Endothelial cell of umbilical vein (primary cell): ENCODE measurements at regions not wholly inside any gene's neighbourhood (a gene's known extent, or its start where the extent isn't known, plus 50 kb on each side); places are given as distances from the start of the nearest gene placed in this dataset.

ENCODE experiments used
- BruUV-seq: library from RNA; stranded (reverse); fragments of 400-500 nt; replicated peaks from 2 replicates; lab custom pipeline; 2021; lab: Mats Ljungman, UMichigan
- CTCF ChIA-PET: fragments of 300-600, 350-600 bp; sonication (Branson Sonifier 250); formaldehyde crosslinking; loops from one replicate; lab custom pipeline; 2021; ENCODE audit warnings: antibody characterized with exemption, inconsistent platforms; lab: Charles Lee
- POLR2A ChIA-PET: fragments of 300-600, 350-600 bp; sonication (Branson Sonifier 250); formaldehyde crosslinking; loops from one replicate; lab custom pipeline; 2021; ENCODE audit warnings: antibody characterized with exemption, inconsistent platforms; lab: Charles Lee
- DNase-seq: peaks from one replicate; pipeline ENCODE4 v3.0.0-alpha.2; 2011; ENCODE audit warnings: low read depth, low spot score
- FAIRE-seq: peaks from 2 replicates; lab custom pipeline; 2011; peaks lifted over from hg19 to GRCh38; lab: Jason Lieb, UNC
- H2AFZ ChIP-seq: 2 replicates; pipeline ENCODE4 v1.6.0; 2012; ENCODE audit warnings: low read depth, low read length, control low read depth, inconsistent platforms
- H3K27ac ChIP-seq: 2 replicates; pipeline ENCODE4 v1.5.1; 2011; ENCODE audit warnings: low read depth, mild to moderate bottlenecking, control low read depth, low read length, moderate library complexity; ENCODE audit not compliant: insufficient read depth
- H3K27me3 ChIP-seq, 2 experiments: 2 replicates each; pipeline versions ENCODE4 v1.6.0 to v1.6.1; 2011; ENCODE audit warnings: low read length in 2 of 2, mixed read lengths in 1 of 2; ENCODE audit not compliant: control insufficient read depth in 2 of 2, insufficient read depth in 2 of 2
- H3K36me3 ChIP-seq, 2 experiments: 2 replicates in 1 of 2; 3 replicates in 1 of 2; pipeline ENCODE4 v1.5.1; 2011; ENCODE audit warnings: low read length in 2 of 2, mild to moderate bottlenecking in 1 of 2, moderate library complexity in 1 of 2; ENCODE audit not compliant: control insufficient read depth in 2 of 2, insufficient read depth in 2 of 2; ENCODE audit errors: extremely low read depth in 1 of 2
- H3K4me1 ChIP-seq: 3 replicates; pipeline ENCODE4 v1.5.1; 2011; ENCODE audit warnings: mild to moderate bottlenecking, low read length; ENCODE audit not compliant: control insufficient read depth, insufficient read depth; ENCODE audit errors: extremely low read depth
- H3K4me2 ChIP-seq: 2 replicates; pipeline ENCODE4 v1.6.1; 2011; ENCODE audit warnings: low read length, control low read depth, mixed read lengths; ENCODE audit not compliant: insufficient read depth
- H3K4me3 ChIP-seq, 3 experiments: fragments of 200-600 bp in 1 of 3; sonication (generic), shearing (Covaris generic) in 1 of 3; replicated peaks in 1 of 3; 2 replicates each; pipeline ENCODE4 v1.5.1; 2011 to 2016; ENCODE audit warnings: control low read depth in 3 of 3, low read length in 3 of 3, mild to moderate bottlenecking in 2 of 3, inconsistent platforms in 1 of 3, low read depth in 1 of 3, moderate library complexity in 1 of 3; ENCODE audit not compliant: insufficient read depth in 1 of 3
- H3K79me2 ChIP-seq: 2 replicates; pipeline ENCODE4 v1.6.0; 2012; ENCODE audit warnings: low read length, inconsistent platforms; ENCODE audit not compliant: control insufficient read depth, insufficient read depth
- H3K9ac ChIP-seq: replicated peaks from 2 replicates; pipeline ENCODE3; 2011; ENCODE audit warnings: low read length, control low read depth; ENCODE audit not compliant: insufficient read depth; ENCODE audit errors: extremely low read depth
- H3K9me1 ChIP-seq: replicated peaks from 3 replicates; pipeline ENCODE4 v1.6.0; 2011; ENCODE audit warnings: mild to moderate bottlenecking, low read length; ENCODE audit not compliant: control insufficient read depth, insufficient read depth; ENCODE audit errors: extremely low read depth
- H3K9me3 ChIP-seq: replicated peaks from 2 replicates; pipeline ENCODE4 v1.5.1; 2012; ENCODE audit warnings: low read length, inconsistent platforms; ENCODE audit not compliant: control insufficient read depth, insufficient read depth
- H4K20me1 ChIP-seq: replicated peaks from 2 replicates; pipeline ENCODE3; 2011; ENCODE audit warnings: mild to moderate bottlenecking, low read length; ENCODE audit not compliant: control insufficient read depth, insufficient read depth; ENCODE audit errors: extremely low read depth
- CTCF ChIP-seq, 2 donors: IDR thresholded peaks; 1 replicate in 1 of 2; 2 replicates in 1 of 2; pipeline ENCODE4 v1.5.1; 2011; ENCODE audit warnings: low read length in 2 of 2, mild to moderate bottlenecking in 2 of 2, moderate library complexity in 2 of 2, control low read depth in 1 of 2, inconsistent platforms in 1 of 2, low read depth in 1 of 2; ENCODE audit not compliant: insufficient read depth in 1 of 2; ENCODE audit errors: extremely low read depth in 1 of 2
- EZH2 ChIP-seq: IDR thresholded peaks from 2 replicates; pipeline ENCODE4 v1.6.1; 2012; ENCODE audit warnings: borderline replicate concordance, low read depth, mild to moderate bottlenecking, moderate library complexity, low read length, inconsistent platforms; ENCODE audit not compliant: severe bottlenecking
- FOS ChIP-seq: IDR thresholded peaks from 2 replicates; pipeline ENCODE4 v1.6.1; 2011; ENCODE audit warnings: mild to moderate bottlenecking, low read length, moderate library complexity, borderline replicate concordance; ENCODE audit not compliant: insufficient read depth
- GATA2 ChIP-seq: IDR thresholded peaks from 2 replicates; pipeline ENCODE4 v1.7.0; 2011; ENCODE audit warnings: low read depth, mild to moderate bottlenecking, moderate library complexity, mixed read lengths, low read length; ENCODE audit not compliant: insufficient read length, insufficient read depth
- JUN ChIP-seq: IDR thresholded peaks from 2 replicates; pipeline ENCODE4 v1.6.1; 2011; ENCODE audit warnings: borderline replicate concordance, low read depth; ENCODE audit not compliant: insufficient read length, insufficient read depth
- MYC ChIP-seq: IDR thresholded peaks from one replicate; pipeline ENCODE4 v1.6.1; 2011; ENCODE audit warnings: mild to moderate bottlenecking, low read depth, low read length
- POLR2A ChIP-seq: IDR thresholded peaks from 2 replicates; pipeline ENCODE4 v1.6.1; 2012; ENCODE audit warnings: low read depth, mild to moderate bottlenecking, control low read depth, low read length
- POLR2AphosphoS5 ChIP-seq: IDR thresholded peaks from 2 replicates; pipeline ENCODE4 v1.6.1; 2012; ENCODE audit warnings: low read depth, mild to moderate bottlenecking, control low read depth, low read length, moderate library complexity; ENCODE audit not compliant: insufficient read depth
- dilution Hi-C: fragments of 300-500 bp; cut with MboI; formaldehyde crosslinking; loops from one replicate; pipeline ENCODE4 v1.15.0; 2019; ENCODE audit warnings: low sequenced_read_pairs; ENCODE audit not compliant: extremely low pct_ligation_motif_present
- intact Hi-C: fragments of 100-400 bp; cut with micrococcal nuclease; formaldehyde crosslinking; loops from one replicate; pipeline ENCODE4 v1.10.0; 2022
- TF ChIP-seq, protein P1 (sequence below): IDR thresholded peaks from 2 replicates; pipeline ENCODE4 v1.6.1; 2011; ENCODE audit not compliant: insufficient read depth, insufficient read length

DNA sequence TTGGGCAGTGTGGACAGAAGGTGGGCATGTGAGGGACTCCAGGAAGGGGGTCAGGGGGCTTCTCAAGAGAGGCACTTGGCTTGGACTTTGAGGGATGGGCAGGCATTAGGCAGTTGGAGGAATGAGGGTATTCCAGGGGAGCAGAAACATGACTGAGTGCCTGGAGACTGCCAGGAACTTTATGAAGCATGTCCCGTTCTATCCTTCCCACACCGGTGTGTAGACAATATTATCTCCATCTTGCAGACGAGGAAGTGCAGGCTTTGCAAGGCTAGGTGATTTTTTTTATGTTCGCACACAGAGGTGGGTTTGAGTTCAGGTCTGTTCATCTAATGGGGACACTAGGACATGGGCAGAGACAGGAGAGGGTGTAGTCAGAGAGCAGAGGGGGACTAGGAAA is 162.7 kb downstream of the RPS24 start:
- Histone ChIP-seq H3K79me2 (no peaks in the 10 kb centered on the region), H3K9me3 (no peaks in the 10 kb centered on the region), H3K9me1 (no peaks in the 10 kb centered on the region), H4K20me1 (no peaks in the 10 kb centered on the region), H3K36me3 (no peaks in the 10 kb centered on the region), H3K27ac (no peak overlapping the region), H3K9ac (no peak overlapping the region), H3K4me1 (no peaks in the 10 kb centered on the region), H3K4me3 (no peak overlapping the region), H2AFZ (no peak overlapping the region), H3K4me2 (no peak overlapping the region), H3K27me3 (peaks cover 2 to 17% of the 10 kb centered on the region in 2 experiments)
- ChIA-PET POLR2A (no interaction called here), CTCF (no interaction called here)
- TF ChIP-seq POLR2A = no peak
- TF ChIP-seq EZH2 = no peak
- TF ChIP-seq GATA2 = no peak
- no peak for TF ChIP-seq CTCF (IDR thresholded peaks at IDR 0.05; ENCODE audit: extremely low read depth in 1 of 2, insufficient read depth in 1 of 2, low read depth in 1 of 2, low read length in 2 of 2)
- TF ChIP-seq, protein P1, sequence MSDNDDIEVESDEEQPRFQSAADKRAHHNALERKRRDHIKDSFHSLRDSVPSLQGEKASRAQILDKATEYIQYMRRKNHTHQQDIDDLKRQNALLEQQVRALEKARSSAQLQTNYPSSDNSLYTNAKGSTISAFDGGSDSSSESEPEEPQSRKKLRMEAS = no peak
- no peak for TF ChIP-seq FOS
- TF ChIP-seq POLR2AphosphoS5 = no peak
- TF ChIP-seq JUN = no peak
- no peak for TF ChIP-seq MYC
- intact Hi-C loops (no loop called here), dilution Hi-C loops (no loop called here)
- FAIRE-seq = no peak
- BruUV-seq = no TSS peak
- no peak for DNase-seq
